ENCODE measurements at regions not wholly inside any gene's neighbourhood (a gene's known extent, or its start where the extent isn't known, plus 50 kb on each side); places are given as distances from the start of the nearest gene placed in this dataset.
"Not testable (repeated sequence)": the region's sequence is repeated elsewhere in the genome, so short reads cannot be mapped to it uniquely, and the experiment has no call there.

DNA sequence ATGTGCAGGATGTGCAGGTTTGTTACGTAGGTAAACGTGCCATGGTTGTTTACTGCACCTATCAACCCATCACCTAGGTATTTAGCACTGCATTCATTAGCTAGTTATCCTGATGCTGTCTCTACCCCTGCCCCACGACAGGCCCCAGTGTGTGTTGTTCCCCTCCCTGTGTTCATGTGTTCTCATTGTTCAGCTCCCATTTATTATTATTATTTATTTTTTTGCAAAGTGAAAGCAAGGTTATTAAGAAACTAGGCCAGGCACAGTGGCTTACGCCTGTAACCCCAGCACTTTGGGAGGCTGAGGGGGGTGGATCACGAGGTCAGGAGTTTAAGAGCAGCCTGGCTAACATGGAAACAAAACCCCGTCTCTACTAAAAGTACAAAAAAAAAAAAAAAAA, 108.2 kb upstream of the FOXA2 start:
- CTCF ChIA-PET: interaction anchor here (0.6 to 4.0 kb wide), 11 partner anchors 8 to 648 kb away, joined by 3 to 18 read pairs (median 5); no protein-coding TSS in a partner anchor
- H3K36me3 Mint-ChIP-seq (ENCODE audit: low read depth); H3K4me1 Mint-ChIP-seq (ENCODE audit: low read depth); DNase-seq; H3K4me3 Mint-ChIP-seq; H3K27ac Mint-ChIP-seq; H3K9me3 Mint-ChIP-seq; H3K27me3 Mint-ChIP-seq (ENCODE audit: low read depth): not testable (repeated sequence)
- intact Hi-C loops (cut with micrococcal nuclease): loop anchor here (5.0 kb wide), 1 partner anchor 755 kb away; no protein-coding TSS in a partner anchor

GRCh38 chr20:22696759-22697158, 112.4 kb upstream of the FOXA2 start:
- Mint-ChIP-seq H3K4me3 (no peak overlapping the region), H3K36me3 (ENCODE audit: low read depth) (no peaks in the 10 kb centered on the region), H3K9me3 (peaks cover under 1% of the 10 kb centered on the region), H3K27ac (no peak overlapping the region), H3K27me3 (ENCODE audit: low read depth) (no peaks in the 10 kb centered on the region), H3K4me1 (ENCODE audit: low read depth) (no peaks in the 10 kb centered on the region)
- intact Hi-C loops (cut with micrococcal nuclease): no loop called here
- no peak for DNase-seq
- CTCF ChIA-PET: interaction anchor here (0.6 kb wide), 1 partner anchor 1493 kb away, joined by 3 read pairs; no protein-coding TSS in a partner anchor

DNA sequence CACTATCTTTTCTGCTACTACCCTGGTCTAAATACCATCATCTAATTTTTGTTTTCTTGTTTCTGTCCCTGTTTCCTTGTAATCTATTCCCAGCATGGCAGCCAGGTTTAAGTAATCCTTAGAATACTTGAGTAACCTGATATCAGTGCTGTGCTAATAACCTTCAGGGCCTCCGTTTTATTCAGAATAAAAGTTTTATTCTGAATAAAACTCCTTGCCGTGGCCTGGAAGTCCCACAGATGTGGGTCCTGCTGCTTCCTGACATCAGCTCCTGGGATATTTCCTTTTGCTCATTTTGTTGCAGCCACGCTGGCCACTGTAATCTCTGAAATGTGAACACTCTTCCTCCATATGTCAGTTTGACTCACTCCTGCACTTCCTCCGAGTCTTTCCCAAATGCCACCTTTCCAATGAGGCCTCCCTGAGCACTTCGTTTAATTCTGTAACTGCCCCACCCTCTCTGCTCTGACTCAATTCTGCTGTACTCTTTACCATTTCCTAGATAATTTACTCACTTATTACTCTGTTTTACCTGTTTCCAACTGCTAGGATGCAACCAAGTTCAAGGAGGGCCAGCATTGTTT, 114.0 kb upstream of the FOXA2 start:
- H3K4me1 Mint-ChIP-seq (ENCODE audit: low read depth): no peaks in the 10 kb centered on the region
- no peak overlapping the region for H3K27ac Mint-ChIP-seq
- peaks cover 7% of the 10 kb centered on the region for H3K9me3 Mint-ChIP-seq
- H3K36me3 Mint-ChIP-seq (ENCODE audit: low read depth): no peaks in the 10 kb centered on the region
- H3K27me3 Mint-ChIP-seq (ENCODE audit: low read depth): no peaks in the 10 kb centered on the region
- intact Hi-C loops (cut with micrococcal nuclease): no loop called here
- H3K4me3 Mint-ChIP-seq: no peak overlapping the region
- CTCF ChIA-PET: no interaction called here
- no peak for DNase-seq

GRCh38 chr20:22699396-22699795, 115.0 kb upstream of the FOXA2 start:
- DNase-seq: no peak
- peaks cover 7% of the 10 kb centered on the region for H3K9me3 Mint-ChIP-seq
- intact Hi-C loops (cut with micrococcal nuclease): no loop called here
- CTCF ChIA-PET: interaction anchor here (1.6 kb wide), 1 partner anchor 9 kb away, joined by 5 read pairs; no protein-coding TSS in a partner anchor
- H3K4me3 Mint-ChIP-seq: no peak overlapping the region
- H3K27me3 Mint-ChIP-seq (ENCODE audit: low read depth): no peaks in the 10 kb centered on the region
- no peak overlapping the region for H3K27ac Mint-ChIP-seq
- H3K4me1 Mint-ChIP-seq (ENCODE audit: low read depth): no peaks in the 10 kb centered on the region
- no peaks in the 10 kb centered on the region for H3K36me3 Mint-ChIP-seq (ENCODE audit: low read depth)

- H3K27me3 Mint-ChIP-seq (ENCODE audit: low read depth): no peaks in the 10 kb centered on the region
- peaks cover 7% of the 10 kb centered on the region for H3K9me3 Mint-ChIP-seq
- H3K36me3 Mint-ChIP-seq (ENCODE audit: low read depth): no peaks in the 10 kb centered on the region
- CTCF ChIA-PET: interaction anchor here (0.6 to 2.2 kb wide), 4 partner anchors 8 to 17 kb away, joined by 3 to 8 read pairs (median 4); no protein-coding TSS in a partner anchor
- DNase-seq: no peak
- no peaks in the 10 kb centered on the region for H3K4me1 Mint-ChIP-seq (ENCODE audit: low read depth)
- intact Hi-C loops (cut with micrococcal nuclease): no loop called here
- H3K27ac Mint-ChIP-seq: no peak overlapping the region
- no peak overlapping the region for H3K4me3 Mint-ChIP-seq
These were observed 116.0 kb upstream of the FOXA2 start for GRCh38 chr20:22700367-22700766.

GRCh38 chr20:22701679-22702308, 117.4 kb upstream of the FOXA2 start:
- H3K27me3 Mint-ChIP-seq (ENCODE audit: low read depth): no peaks in the 10 kb centered on the region
- no peak for DNase-seq
- H3K36me3 Mint-ChIP-seq (ENCODE audit: low read depth): no peaks in the 10 kb centered on the region
- intact Hi-C loops (cut with micrococcal nuclease): no loop called here
- CTCF ChIA-PET: interaction anchor here (0.9 to 2.2 kb wide), 2 partner anchors 8 to 10 kb away, joined by 3 to 8 read pairs; no protein-coding TSS in a partner anchor
- H3K4me1 Mint-ChIP-seq (ENCODE audit: low read depth): no peaks in the 10 kb centered on the region
- H3K9me3 Mint-ChIP-seq: peaks cover 7% of the 10 kb centered on the region
- H3K4me3 Mint-ChIP-seq: no peak overlapping the region
- H3K27ac Mint-ChIP-seq: no peak overlapping the region

- Mint-ChIP-seq H3K27ac (no peak overlapping the region), H3K9me3 (peaks cover 7% of the 10 kb centered on the region), H3K4me3 (no peak overlapping the region), H3K36me3 (ENCODE audit: low read depth) (no peaks in the 10 kb centered on the region), H3K4me1 (ENCODE audit: low read depth) (no peaks in the 10 kb centered on the region), H3K27me3 (ENCODE audit: low read depth) (no peaks in the 10 kb centered on the region)
- no peak for DNase-seq
- intact Hi-C loops (cut with micrococcal nuclease): no loop called here
- CTCF ChIA-PET: no interaction called here
These were observed 119.5 kb upstream of the FOXA2 start for GRCh38 chr20:22703843-22704242.

- CTCF ChIA-PET: interaction anchor here (0.8 kb wide), 1 partner anchor 20 kb away, joined by 3 read pairs; no protein-coding TSS in a partner anchor
- H3K4me1 Mint-ChIP-seq (ENCODE audit: low read depth): no peaks in the 10 kb centered on the region
- H3K9me3 Mint-ChIP-seq: peaks cover 3% of the 10 kb centered on the region
- no peak overlapping the region for H3K4me3 Mint-ChIP-seq
- no peaks in the 10 kb centered on the region for H3K36me3 Mint-ChIP-seq (ENCODE audit: low read depth)
- no peak overlapping the region for H3K27ac Mint-ChIP-seq
- intact Hi-C loops (cut with micrococcal nuclease): no loop called here
- no peak for DNase-seq
- H3K27me3 Mint-ChIP-seq (ENCODE audit: low read depth): peaks cover 2% of the 10 kb centered on the region
These were observed 127.8 kb upstream of the FOXA2 start for GRCh38 chr20:22711971-22712755.

DNA sequence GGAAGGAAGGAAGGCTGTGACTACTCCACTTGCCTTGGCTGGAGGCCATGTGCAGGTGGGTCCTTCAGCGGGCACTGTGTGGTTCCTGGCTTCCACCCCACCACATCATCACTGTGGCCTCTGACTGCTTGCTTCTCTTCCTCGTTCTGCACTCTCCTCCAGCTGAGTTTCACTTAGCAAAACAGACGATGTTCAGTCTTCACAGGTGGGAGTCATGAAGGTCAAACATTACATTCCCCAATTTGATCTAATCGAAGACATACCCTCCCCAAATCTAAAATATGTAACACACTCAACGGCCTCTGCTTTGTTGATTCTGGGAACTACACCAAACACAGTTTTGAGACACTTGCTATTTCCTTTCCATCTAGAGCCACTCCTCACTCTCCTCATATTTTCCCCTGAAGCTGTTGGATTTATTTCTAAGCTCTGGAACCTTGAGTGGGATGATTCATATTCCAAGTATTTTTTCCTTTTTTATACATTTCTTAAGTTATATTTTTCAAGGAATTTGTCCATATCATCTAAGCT, 132.5 kb upstream of the FOXA2 start:
- Mint-ChIP-seq H3K4me3 (no peak overlapping the region), H3K27me3 (ENCODE audit: low read depth) (peaks cover 11% of the 10 kb centered on the region), H3K27ac (no peak overlapping the region), H3K9me3 (peaks cover 3% of the 10 kb centered on the region), H3K4me1 (ENCODE audit: low read depth) (no peaks in the 10 kb centered on the region), H3K36me3 (ENCODE audit: low read depth) (no peaks in the 10 kb centered on the region)
- intact Hi-C loops (cut with micrococcal nuclease): no loop called here
- CTCF ChIA-PET: interaction anchor here (2.3 kb wide), 1 partner anchor 26 kb away, joined by 8 read pairs; no protein-coding TSS in a partner anchor
- no peak for DNase-seq

DNA sequence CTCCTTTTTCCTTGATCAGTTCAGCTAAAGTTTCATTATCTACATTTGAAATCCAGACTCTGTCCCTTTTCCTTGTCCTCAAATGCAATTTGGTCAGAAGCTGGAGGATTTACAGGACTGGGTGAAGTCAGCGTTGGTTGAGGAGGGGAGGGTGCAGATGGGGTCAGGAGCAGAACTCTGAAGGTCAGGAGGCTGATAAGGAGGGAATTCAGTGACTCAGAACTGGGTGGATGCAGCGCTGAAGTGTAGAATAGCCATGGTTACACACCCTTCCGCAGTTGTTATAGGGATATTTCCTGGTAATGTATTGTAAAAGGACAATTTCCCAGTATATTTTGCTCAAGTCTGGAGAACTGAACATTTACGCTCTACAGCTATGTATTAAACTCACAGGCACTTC, 133.1 kb upstream of the FOXA2 start:
- CTCF ChIA-PET: no interaction called here
- no peaks in the 10 kb centered on the region for H3K4me1 Mint-ChIP-seq (ENCODE audit: low read depth)
- intact Hi-C loops (cut with micrococcal nuclease): no loop called here
- H3K9me3 Mint-ChIP-seq: peaks cover 3% of the 10 kb centered on the region
- H3K27me3 Mint-ChIP-seq (ENCODE audit: low read depth): peaks cover 11% of the 10 kb centered on the region
- no peak overlapping the region for H3K4me3 Mint-ChIP-seq
- H3K36me3 Mint-ChIP-seq (ENCODE audit: low read depth): no peaks in the 10 kb centered on the region
- H3K27ac Mint-ChIP-seq: no peak overlapping the region
- DNase-seq: no peak

- Mint-ChIP-seq H3K4me3 (no peak overlapping the region), H3K27ac (no peak overlapping the region), H3K36me3 (ENCODE audit: low read depth) (no peaks in the 10 kb centered on the region), H3K4me1 (ENCODE audit: low read depth) (no peaks in the 10 kb centered on the region), H3K9me3 (peaks cover under 1% of the 10 kb centered on the region), H3K27me3 (ENCODE audit: low read depth) (peaks cover 11% of the 10 kb centered on the region)
- intact Hi-C loops (cut with micrococcal nuclease): no loop called here
- DNase-seq: no peak
- CTCF ChIA-PET: no interaction called here
These were observed 134.8 kb upstream of the FOXA2 start for GRCh38 chr20:22719167-22719591.

- no peaks in the 10 kb centered on the region for H3K9me3 Mint-ChIP-seq
- H3K4me1 Mint-ChIP-seq (ENCODE audit: low read depth): no peaks in the 10 kb centered on the region
- intact Hi-C loops (cut with micrococcal nuclease): no loop called here
- no peaks in the 10 kb centered on the region for H3K36me3 Mint-ChIP-seq (ENCODE audit: low read depth)
- peaks cover 11% of the 10 kb centered on the region for H3K27me3 Mint-ChIP-seq (ENCODE audit: low read depth)
- H3K4me3 Mint-ChIP-seq: no peak overlapping the region
- CTCF ChIA-PET: no interaction called here
- no peak overlapping the region for H3K27ac Mint-ChIP-seq
- DNase-seq: no peak
These were observed 135.8 kb upstream of the FOXA2 start for GRCh38 chr20:22720206-22720605.

All from activated naive CD4-positive, alpha-beta T cell treated with anti-CD3 and anti-CD28 coated beads for 36 hours (primary cell).